Keratinocyte (primary cell): ENCODE measurements at regions not wholly inside any gene's neighbourhood (a gene's known extent, or its start where the extent isn't known, plus 50 kb on each side); places are given as distances from the start of the nearest gene placed in this dataset.

Source experiments
- DNase-seq: peaks from one replicate; pipeline ENCODE4 v3.0.0-alpha.2; 2011; ENCODE audit warnings: low read depth, missing footprints, low spot score
- FAIRE-seq: peaks from 2 replicates; lab custom pipeline; 2011; peaks lifted over from hg19 to GRCh38; lab: Jason Lieb, UNC
- H2AFZ ChIP-seq: 2 replicates; pipeline ENCODE4 v1.6.0; 2012; ENCODE audit warnings: low read length, control low read depth, inconsistent platforms; ENCODE audit not compliant: control insufficient read depth
- H3K27ac ChIP-seq: 2 replicates; pipeline ENCODE4 v1.5.1; 2011; ENCODE audit warnings: low read length; ENCODE audit not compliant: control insufficient read depth, insufficient read depth
- H3K27me3 ChIP-seq: 3 replicates; pipeline ENCODE4 v1.6.0; 2011; ENCODE audit warnings: low read length; ENCODE audit not compliant: control insufficient read depth, insufficient read depth; ENCODE audit errors: extremely low read depth
- H3K36me3 ChIP-seq, 2 experiments: 2 replicates in 1 of 2; 3 replicates in 1 of 2; pipeline ENCODE4 v1.5.1; 2011; ENCODE audit warnings: low read length in 2 of 2, mild to moderate bottlenecking in 1 of 2; ENCODE audit not compliant: control insufficient read depth in 2 of 2, insufficient read depth in 2 of 2; ENCODE audit errors: extremely low read depth in 1 of 2
- H3K4me1 ChIP-seq: 3 replicates; pipeline ENCODE4 v1.5.1; 2011; ENCODE audit warnings: low read length; ENCODE audit not compliant: control insufficient read depth, insufficient read depth; ENCODE audit errors: extremely low read depth
- H3K4me2 ChIP-seq: 3 replicates; pipeline ENCODE4 v1.6.0; 2011; ENCODE audit warnings: low read depth, low read length; ENCODE audit not compliant: control insufficient read depth, insufficient read depth; ENCODE audit errors: extremely low read depth
- H3K4me3 ChIP-seq, 3 experiments: fragments of 200-600 bp in 1 of 3; sonication (generic) in 1 of 3; 2 replicates in 2 of 3; 3 replicates in 1 of 3; pipeline ENCODE4 v1.5.1; 2011 to 2016; ENCODE audit warnings: low read length in 3 of 3, mild to moderate bottlenecking in 3 of 3, control low read depth in 2 of 3, inconsistent platforms in 1 of 3, low read depth in 1 of 3, mixed read lengths in 1 of 3, mixed run types in 1 of 3, moderate library complexity in 1 of 3; ENCODE audit not compliant: control insufficient read depth in 2 of 3, insufficient read depth in 2 of 3; ENCODE audit errors: extremely low read depth in 1 of 3
- H3K79me2 ChIP-seq: 2 replicates; pipeline ENCODE4 v1.6.0; 2012; ENCODE audit warnings: low read length; ENCODE audit not compliant: control insufficient read depth, insufficient read depth
- H3K9ac ChIP-seq: 3 replicates; pipeline ENCODE4 v1.6.0; 2011; ENCODE audit warnings: low read length; ENCODE audit not compliant: control insufficient read depth, insufficient read depth; ENCODE audit errors: extremely low read depth
- H3K9me1 ChIP-seq: 3 replicates; pipeline ENCODE4 v1.6.0; 2011; ENCODE audit warnings: low read length; ENCODE audit not compliant: control insufficient read depth, insufficient read depth; ENCODE audit errors: extremely low read depth
- H3K9me3 ChIP-seq: 2 replicates; pipeline ENCODE4 v1.5.1; 2012; ENCODE audit warnings: low read depth, low read length; ENCODE audit not compliant: control insufficient read depth
- H4K20me1 ChIP-seq: 3 replicates; pipeline ENCODE4 v1.6.0; 2011; ENCODE audit warnings: low read length; ENCODE audit not compliant: control insufficient read depth, insufficient read depth; ENCODE audit errors: extremely low read depth
- CTCF ChIP-seq, 3 experiments: IDR thresholded peaks in 1 of 3; conservative IDR thresholded peaks in 1 of 3; optimal IDR thresholded peaks in 1 of 3; 2 replicates in 2 of 3; 3 replicates in 1 of 3; pipeline versions ENCODE3 to v1.5.1; 2011; ENCODE audit warnings: low read length in 3 of 3, mild to moderate bottlenecking in 3 of 3, moderate library complexity in 2 of 3, control low read depth in 1 of 3, inconsistent platforms in 1 of 3; ENCODE audit not compliant: insufficient read depth in 2 of 3; ENCODE audit errors: extremely low read depth in 1 of 3
- EZH2 ChIP-seq: IDR thresholded peaks from one replicate; pipeline ENCODE4 v1.6.1; 2012; ENCODE audit warnings: inconsistent platforms, mild to moderate bottlenecking, low read length, moderate library complexity
- dilution Hi-C: fragments of 300-500 bp; cut with MboI; formaldehyde crosslinking; loops from one replicate; pipeline ENCODE4 v1.7.0; 2020; ENCODE audit warnings: low sequenced_read_pairs; ENCODE audit not compliant: extremely low pct_ligation_motif_present

- DNase-seq: no peak
- dilution Hi-C loops: no loop called here
Observed at GRCh38 chr1:233459968-233460367, 132.4 kb downstream of the MAP3K21 start.

GRCh38 chr1:233460692-233461091, 133.2 kb downstream of the MAP3K21 start:
- no peak overlapping the region for H3K9ac ChIP-seq
- TF ChIP-seq CTCF (optimal IDR thresholded peaks at IDR 0.05 in 1 of 3, IDR thresholded peaks at IDR 0.05 in 1 of 3, conservative IDR thresholded peaks at IDR 0.05 in 1 of 3; ENCODE audit: extremely low read depth in 1 of 3, insufficient read depth in 2 of 3, low read length in 3 of 3) (no peak), EZH2 (no peak)
- H2AFZ ChIP-seq: no peak overlapping the region
- no peaks in the 10 kb centered on the region for H3K9me1 ChIP-seq
- no peak overlapping the region for H3K4me3 ChIP-seq
- H3K4me2 ChIP-seq: no peak overlapping the region
- DNase-seq (no peak), FAIRE-seq (no peak)
- no peaks in the 10 kb centered on the region for H3K79me2 ChIP-seq
- H4K20me1 ChIP-seq: no peaks in the 10 kb centered on the region
- dilution Hi-C loops: no loop called here
- H3K36me3 ChIP-seq: no peaks in the 10 kb centered on the region
- peaks cover 4% of the 10 kb centered on the region for H3K27me3 ChIP-seq
- H3K27ac ChIP-seq: no peak overlapping the region
- H3K9me3 ChIP-seq: no peaks in the 10 kb centered on the region
- no peaks in the 10 kb centered on the region for H3K4me1 ChIP-seq

More at GRCh38 chr1:233459968-233460367, 132.4 kb downstream of the MAP3K21 start:
- no peaks in the 10 kb centered on the region for H4K20me1 ChIP-seq
- H3K4me1 ChIP-seq: no peaks in the 10 kb centered on the region
- H2AFZ ChIP-seq: no peak overlapping the region
- H3K36me3 ChIP-seq: no peaks in the 10 kb centered on the region
- H3K4me3 ChIP-seq: no peak overlapping the region
- no peaks in the 10 kb centered on the region for H3K79me2 ChIP-seq
- H3K9ac ChIP-seq: no peak overlapping the region
- no peak for FAIRE-seq
- no peaks in the 10 kb centered on the region for H3K9me3 ChIP-seq
- TF ChIP-seq EZH2: no peak
- TF ChIP-seq CTCF (optimal IDR thresholded peaks at IDR 0.05 in 1 of 3, IDR thresholded peaks at IDR 0.05 in 1 of 3, conservative IDR thresholded peaks at IDR 0.05 in 1 of 3; ENCODE audit: extremely low read depth in 1 of 3, insufficient read depth in 2 of 3, low read length in 3 of 3): no peak
- H3K4me2 ChIP-seq: no peak overlapping the region
- H3K27me3 ChIP-seq: peaks cover 4% of the 10 kb centered on the region
- no peaks in the 10 kb centered on the region for H3K9me1 ChIP-seq
- H3K27ac ChIP-seq: no peak overlapping the region
